NCI-H1694 (cell line): ENCODE measurements at regions not wholly inside any gene's neighbourhood (a gene's known extent, or its start where the extent isn't known, plus 50 kb on each side); places are given as distances from the start of the nearest gene placed in this dataset.

Source experiments
- DNase-seq: peaks from one replicate; lab custom pipeline; 2025; lab: John Stamatoyannopoulos, UW

DNA sequence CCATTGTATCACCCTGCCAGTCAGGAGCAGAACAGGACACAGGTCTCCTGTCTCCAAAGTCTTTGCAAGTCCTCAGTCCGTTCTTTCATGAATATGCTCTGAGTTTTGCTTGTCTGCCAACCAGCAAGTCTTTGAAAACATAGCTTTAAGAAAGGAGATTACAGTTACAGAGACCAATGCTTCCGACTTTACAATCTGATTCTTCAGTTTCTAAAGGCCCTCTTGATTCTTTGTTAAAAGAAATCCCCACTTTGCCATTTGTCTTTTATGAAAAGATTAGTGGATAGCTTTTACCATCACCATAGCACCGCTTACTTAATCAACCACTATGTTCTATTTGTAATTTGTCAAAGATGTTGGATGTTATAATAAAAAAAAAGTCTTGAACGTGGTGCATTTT lies 562.8 kb upstream of the BTBD3 start:
- no peak for DNase-seq

DNA sequence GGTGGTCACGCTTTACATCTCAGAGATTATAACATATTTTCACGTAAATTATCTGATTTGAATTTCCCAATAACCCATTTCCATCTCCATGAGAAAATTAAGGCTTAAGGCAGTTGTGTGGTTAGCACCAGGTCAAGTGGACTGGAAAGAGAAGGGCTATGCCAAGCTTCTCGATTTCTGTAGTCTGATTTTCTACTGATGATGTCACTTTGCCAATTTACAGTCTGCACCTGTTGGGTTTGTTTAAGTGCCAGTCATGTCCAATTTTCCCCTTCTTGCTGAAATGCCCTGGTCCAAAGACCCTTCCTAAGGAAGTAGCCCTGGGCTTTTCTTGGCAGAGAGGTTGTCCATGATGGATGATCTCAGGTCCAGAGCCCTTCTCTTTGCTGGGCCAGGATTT lies 562.3 kb upstream of the BTBD3 start:
- no peak for DNase-seq

DNA sequence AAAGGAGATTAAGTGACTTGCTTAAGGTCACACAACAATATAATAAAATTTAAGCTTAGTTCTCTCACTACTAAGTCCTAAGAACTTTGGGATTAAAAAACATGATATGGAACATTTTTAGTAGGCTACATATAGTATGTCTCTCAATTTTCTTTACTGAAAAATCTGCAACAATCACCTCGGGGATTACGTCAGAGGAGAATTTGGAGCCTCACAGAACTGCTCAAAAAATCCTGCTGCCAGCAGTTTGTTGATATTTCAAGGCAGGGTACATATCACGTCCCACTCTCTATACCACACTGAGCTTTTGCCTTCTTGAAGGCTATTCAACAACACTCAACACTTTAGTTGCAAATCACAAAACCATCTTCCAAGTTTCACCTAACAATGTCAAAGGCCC lies 561.6 kb upstream of the BTBD3 start:
- DNase-seq = no peak

DNA sequence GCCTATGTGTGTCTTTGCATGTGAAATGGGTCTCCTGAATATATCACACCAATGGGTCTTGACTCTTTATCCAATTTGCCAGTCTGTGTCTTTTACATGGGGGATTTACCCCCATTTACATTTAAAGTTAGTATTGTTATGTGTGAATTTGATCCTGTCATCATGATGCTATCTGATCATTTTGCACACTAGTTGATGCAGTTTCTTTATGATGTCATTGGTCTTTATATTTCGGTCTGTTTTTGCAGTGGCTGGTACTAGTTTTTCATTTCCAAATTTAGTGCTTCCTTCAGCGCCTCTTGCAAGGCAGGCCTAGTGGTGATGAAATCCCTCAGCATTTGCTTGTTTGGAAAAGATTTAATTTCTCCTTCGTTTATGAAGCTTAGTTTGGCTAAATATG lies 555.2 kb upstream of the BTBD3 start:
- no peak for DNase-seq

DNA sequence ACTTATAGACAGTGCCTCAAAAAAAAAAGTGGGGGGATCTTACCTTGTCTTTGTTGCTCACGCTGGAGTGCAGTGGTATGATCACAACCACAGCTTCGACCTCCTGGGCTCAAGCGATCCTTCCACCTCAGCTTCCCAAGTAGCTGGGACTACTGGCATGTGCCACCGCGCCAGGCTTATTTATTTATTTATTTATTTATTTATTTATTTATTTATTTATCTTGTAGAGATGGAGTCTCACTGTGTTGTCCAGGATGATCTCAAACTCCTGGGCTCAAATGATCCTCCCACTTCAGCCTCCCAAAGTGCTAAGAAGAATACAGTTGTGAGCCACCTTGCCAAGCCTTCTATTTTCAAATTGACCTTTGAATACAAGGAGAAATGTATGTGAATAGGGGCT lies 553.0 kb upstream of the BTBD3 start:
- no peak for DNase-seq

DNA sequence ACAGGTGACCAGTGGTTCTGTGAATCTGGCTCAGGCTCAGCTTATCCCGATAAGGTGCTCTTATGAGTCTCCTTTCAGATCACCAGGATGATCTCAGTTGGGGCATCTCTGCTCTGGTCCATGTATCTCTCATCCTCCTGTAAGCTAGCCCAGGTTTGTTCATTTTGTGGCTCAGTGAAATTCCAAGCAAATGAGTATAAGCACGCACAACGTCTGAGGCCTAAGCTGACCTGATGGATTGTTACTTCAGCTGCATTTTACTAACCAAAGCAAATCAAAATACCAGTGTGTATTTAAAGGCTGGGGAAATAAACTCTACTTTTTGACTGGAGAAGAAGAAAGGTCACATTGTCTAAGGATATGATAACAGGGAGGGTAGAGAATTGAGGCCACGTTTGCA lies 551.0 kb upstream of the BTBD3 start:
- DNase-seq = no peak

DNA sequence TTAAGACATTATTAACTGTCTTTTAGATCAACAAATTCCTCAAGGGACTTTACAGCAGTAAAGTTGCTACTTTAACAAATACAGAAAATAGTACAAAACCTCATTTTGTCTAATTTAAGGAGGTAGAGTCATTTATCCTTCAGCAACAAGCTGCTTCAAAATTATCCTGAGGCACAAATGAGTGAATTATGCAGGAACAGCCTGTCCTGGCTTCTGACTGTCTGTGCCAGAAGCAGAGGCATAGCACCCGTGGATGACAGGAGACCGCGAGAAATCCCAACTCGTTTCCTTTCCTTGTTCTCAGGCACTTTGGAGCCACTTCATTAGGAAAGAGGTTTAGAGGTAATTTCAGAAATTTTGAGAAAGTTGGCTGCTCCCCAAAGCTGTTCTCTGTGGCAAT lies 549.2 kb upstream of the BTBD3 start:
- no peak for DNase-seq

DNA sequence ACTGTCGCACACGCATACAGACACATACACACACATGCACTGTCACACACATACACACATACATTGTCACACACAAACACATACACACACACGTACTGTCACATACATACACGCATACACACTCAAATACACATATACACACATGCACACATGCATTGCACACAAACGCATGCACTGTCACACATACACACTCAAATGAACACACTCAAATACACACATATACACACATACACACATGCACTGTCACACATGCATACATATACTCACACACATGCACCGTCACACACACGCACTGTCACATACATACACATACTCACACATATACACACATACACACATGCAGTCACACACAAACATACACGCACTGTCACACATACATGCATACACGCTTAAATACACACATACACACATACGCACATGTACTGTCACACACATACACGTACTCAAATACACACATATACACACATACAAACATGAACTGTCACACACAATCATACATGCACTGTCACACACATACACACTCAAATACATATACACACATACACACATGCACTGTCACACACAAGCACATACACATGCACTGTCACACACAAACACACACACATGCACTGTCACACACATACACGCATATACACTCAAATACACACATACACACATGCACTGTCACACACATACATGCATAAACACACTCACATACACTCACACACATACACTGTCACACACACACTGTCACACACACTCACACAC lies 548.6 kb upstream of the BTBD3 start:
- no peak for DNase-seq

DNA sequence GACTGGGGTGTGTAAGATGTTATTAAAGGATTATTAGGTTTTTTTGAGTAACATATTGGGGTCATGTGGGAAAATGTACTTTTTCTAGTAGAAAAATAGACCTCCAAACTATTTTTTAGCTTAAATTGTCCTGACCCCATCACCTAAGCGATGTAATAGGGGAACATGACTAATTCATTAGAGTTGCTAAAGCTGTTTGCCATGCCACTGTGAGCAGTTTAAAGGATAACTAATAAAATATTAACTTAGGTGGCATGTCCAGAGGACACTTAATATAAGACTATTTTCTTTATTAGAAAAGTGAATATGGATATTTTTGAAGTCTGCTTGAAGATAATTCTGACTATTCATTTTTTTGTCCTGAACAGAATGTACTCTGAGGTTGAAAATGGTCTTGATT lies 545.9 kb upstream of the BTBD3 start:
- DNase-seq = no peak

DNA sequence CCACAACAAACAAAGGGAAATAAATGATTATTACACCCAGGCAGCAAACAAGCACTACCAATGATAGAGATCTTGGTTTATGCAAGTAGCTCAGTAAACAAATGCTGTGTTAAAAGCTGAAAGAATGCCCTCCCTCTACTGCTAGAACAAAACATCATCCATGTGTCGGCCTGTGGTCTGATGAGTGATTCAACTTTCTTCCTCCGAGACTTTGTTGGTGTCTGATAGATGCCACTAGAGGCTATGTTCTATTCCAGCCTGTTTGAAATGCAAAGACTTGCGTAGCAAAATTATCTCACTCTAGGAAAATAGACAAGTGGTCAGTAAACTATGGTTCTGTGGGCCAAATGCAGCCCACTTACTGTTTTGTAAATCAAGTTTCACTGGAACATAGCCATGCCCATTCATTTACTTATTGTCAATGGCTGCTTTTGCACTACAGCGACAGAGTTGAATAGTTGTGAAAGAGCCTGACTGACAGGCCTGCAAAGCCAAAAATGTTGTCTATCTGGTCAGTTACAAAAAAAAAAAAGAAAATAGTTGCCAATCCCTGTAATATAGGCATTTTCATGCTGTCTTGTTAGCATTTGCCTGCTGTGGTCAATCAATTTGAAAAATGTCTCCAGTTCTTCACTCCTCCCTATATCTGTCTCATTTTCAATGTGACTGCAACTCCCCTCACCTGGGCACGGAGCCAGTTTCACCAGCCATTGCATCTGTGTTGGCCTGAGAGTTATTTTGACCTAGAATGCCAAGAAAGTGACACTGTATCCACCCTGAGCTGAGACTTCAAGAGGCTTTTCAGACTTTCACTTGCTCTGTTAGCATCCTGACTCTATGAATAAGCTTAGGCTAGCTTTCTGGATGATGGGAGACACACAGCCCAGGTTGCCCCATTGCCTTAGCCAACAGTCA lies 544.6 kb upstream of the BTBD3 start:
- DNase-seq = no peak

DNA sequence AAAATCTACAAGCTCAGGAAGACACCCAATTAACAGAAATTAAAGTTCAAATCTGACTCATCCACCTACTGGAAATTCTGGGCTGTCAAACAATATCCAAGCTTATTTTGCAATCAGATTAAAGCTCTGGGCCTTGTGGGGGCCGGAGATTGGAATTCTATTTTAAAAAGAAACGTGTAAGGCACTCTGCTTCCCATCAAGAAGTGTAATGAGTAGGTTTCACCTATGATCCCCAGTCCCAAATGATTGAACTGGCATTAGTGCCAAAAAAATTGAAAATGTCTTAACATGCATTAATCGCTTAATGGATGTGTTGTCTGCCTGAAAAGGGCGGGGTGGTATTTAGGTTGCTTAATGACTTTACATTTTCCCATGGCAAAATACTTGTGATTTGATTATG lies 542.4 kb upstream of the BTBD3 start:
- no peak for DNase-seq

DNA sequence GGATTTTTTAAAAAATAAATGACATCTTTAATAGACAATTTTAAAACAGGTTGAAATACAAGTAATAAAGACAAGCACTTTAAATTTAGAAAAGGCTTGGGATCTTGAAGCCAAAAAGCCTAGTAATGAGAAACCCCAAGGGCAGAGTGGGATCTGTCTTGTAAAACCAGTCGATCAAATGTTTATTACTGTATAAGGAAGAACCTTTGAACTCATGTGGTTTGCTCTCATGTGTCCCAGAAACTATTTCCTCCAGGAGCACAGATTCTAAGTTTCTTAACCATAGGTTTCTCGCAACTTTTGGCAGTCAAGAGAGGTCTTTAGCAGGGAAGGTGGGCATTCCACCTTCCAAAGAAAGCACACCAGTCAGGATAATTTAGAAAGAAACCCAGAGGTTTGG lies 541.7 kb upstream of the BTBD3 start:
- no peak for DNase-seq

DNA sequence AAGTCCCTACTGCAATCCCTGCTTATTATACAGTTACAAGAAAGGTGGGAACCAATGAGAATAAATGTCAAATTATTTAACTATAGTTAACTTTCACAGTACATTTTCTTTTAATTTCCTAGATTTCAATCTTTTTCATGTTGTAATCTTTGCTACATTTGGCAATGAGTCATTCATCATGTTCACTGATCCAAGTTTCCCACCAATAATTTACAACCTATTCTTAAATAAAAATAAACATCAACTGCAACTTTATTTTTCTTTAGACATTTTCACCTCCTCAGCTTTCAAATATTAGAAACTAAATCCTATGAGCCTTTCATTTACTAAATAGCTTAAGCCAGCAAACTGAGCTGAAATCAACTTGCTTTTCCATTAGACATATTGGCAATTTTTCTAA lies 541.3 kb upstream of the BTBD3 start:
- no peak for DNase-seq

DNA sequence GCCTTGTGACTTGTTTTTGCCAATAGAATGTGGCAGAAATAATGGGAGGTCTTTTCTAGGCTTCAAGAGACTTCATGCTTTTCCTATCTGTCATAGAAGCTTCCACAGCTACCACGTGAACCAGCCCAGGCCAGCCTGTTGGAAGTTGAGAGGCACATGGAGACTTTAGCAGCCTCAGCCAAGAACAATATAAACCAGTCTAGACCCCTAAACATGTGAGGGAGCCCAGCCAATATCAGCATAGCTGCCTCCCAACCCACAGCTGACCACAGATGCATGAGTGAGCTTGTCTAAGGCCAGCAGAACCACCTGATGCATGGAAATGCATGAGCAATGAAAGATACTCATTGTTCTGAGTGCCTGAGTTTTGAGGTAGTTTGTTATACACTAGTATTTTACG lies 540.7 kb upstream of the BTBD3 start:
- DNase-seq = no peak

DNA sequence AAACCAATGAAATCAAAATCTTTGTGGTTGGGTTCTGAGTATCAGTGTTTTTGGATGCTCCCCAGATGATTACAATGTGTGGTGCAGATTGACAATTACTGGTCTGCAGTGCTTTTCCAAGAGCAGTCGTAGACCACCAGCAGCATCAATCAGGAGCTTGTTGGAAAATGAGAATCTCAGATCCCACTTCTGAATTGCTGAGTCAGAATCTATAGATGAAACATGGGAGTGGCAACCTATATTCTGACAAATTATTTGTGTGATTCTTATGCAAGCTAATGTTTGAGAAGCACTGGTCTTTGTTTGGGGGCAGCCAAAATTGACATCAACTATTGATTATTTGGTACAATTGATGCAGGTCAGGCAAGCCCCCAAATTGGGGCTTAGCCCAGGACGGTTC lies 539.9 kb upstream of the BTBD3 start:
- DNase-seq = no peak

DNA sequence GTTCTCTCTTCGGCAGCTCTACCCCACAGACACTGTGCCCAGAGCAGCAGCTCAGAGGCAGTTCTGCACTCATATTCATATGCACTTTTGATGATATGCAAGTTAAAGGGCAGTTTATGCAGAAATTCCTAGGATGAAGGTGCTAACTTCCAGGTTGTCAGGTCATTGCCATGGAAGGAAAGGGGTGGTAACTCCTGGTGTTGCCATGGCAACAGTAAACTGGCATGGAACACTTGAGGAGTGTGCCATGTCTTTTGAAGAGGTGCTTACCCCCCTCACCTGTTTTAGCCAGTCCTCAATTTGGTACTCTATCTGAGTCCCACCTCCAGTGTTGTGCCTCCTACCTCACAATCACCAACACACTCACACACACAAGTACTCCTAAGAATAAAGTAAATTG lies 539.4 kb upstream of the BTBD3 start:
- no peak for DNase-seq

DNA sequence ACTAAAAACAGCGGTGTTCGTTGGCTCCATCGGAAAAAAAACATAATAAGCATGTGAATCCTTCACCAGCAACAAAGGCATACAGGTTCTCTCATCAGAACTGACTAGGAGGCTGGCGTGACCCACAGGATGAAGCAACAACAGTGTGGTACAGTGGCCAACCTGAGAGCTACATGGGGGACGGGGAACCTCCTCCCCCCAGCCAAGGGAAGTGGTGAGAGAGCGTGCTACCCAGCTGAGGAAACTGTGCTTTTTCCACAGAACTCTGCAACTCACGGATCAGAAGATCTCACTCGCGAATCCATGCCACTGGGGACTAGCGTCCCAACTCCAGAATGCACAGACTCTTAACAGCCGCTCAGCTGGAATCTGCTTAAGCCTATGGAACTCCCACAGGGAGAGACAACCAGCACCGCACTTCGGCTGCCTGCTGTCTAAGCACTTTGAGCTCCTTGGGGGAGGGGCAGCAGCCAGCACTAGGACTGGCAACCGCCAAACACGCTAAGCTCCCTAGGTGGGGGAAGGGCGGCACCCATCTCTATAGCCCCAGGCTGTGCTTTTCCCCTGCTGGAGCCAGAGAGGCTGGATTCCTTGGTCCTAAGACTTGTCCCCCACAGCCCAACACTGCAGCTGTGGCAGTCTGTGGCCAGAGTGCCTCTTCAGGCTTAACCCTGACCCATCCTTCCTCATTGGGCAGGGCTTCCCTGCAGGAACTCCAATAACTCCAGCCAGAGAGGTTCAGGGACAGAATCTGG lies 538.3 kb upstream of the BTBD3 start:
- no peak for DNase-seq

DNA sequence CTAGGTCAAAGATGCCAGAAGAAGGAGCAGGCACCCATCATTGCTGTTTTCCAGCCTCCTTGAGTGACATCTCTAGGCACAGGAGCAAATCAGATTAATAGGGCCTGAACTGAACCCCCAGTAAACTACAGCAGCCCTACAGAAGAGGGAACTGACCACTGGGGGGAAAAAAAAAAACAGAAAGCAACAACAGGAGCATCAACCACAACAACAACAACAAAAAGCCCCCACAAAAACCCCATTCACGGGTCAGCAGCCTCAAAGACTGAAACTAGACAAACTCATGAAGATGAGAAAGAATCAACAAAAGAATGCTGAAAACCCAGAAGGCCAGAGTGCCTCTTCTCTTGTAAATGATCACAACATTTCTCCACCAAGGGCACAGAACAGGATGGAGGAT lies 537.4 kb upstream of the BTBD3 start:
- DNase-seq = no peak

DNA sequence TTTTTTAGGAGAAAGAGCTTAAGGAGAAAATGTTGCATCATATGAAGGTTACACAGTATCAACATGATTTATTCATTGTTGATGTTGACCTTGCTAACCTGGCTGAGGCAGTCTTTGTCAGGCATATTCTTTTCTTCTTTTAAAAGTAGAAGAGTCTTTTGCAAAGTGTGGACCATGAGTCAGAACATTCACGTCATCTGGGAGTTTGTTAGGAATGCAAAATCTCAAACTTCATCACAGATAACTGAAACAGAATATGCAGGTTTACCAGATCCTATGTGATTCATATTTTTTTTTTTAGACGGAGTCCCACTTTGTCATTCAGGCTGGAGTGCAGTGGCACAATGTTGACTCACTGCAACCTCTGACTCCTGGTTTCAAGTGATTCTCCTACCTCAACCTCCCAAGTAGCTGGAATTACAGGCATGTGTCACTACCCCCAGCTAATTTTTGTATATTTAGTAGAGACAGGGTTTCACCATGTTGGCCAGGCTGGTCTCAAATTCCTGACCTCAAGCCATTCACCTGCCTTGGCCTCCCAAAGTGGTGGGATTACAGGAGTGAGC lies 530.4 kb upstream of the BTBD3 start:
- no peak for DNase-seq

DNA sequence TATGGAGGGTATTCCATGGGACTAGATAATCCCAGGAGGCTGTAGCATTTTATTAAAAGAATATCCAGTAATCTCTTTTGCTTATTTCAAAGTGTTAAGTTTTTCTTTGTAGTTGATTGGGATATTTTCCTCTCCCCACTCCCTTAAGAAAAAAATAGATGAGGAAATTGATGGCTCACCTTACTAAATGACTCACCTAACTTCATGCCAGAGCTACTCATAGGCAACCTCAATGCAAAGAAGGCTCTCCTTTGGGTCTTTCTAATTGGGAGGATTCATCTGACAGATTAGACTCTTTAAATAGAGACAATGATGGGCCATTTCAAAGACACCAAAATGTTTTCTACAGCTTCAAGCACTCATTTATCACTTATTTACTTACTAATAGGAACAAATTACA lies 528.5 kb upstream of the BTBD3 start:
- DNase-seq = no peak

DNA sequence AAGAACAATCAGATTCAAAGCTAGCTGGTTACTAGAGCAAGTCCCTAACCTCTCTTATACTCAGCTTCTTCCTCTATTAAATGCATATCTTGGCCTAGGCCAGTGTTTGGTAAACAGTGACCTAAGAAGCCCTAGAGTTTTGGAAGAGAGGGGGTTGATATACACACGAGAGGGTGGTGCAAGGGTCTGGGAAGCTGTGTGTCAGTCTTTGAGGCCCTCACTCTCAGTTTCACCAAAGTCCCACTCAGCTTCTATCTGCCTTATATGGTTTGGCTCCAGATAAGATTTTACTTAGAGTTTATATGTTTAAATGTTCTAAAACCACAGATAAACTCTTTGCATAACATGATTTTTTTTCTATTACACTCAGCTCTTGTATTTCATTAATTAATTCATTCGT lies 526.1 kb upstream of the BTBD3 start:
- no peak for DNase-seq

DNA sequence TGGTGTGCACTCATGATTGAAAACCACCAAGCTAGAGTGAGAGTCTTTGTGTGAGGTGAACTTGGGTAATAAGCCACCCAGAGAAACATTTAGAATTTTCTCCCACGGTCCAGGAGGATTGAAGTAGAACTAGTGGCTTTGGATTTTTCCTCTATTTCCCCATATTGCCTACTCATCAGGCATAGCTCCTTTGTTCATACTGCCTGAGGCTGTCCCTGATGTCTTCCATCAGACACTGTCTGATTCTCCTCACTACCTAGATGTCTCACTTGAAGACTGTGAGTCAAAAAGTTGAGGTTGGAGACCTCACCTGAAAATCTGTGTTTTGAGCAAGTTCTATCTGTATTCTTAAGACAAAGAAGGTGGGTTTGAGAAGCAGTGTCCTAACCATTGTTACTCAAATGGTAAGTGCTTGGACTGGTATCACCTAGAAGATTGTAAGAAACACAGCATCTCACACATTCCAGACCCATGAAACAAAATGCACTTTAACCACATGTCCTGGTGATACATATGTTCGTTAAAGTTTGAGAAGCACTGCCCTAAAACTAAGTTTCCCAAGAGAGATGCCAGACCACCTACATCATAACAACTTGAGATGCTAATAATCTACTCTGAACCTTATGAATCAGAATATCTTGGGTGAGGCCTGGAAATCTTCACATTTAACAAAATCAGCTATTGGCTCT lies 523.4 kb upstream of the BTBD3 start:
- no peak for DNase-seq
